PFSK-1 (cell line): ENCODE measurements at regions not wholly inside any gene's neighbourhood (a gene's known extent, or its start where the extent isn't known, plus 50 kb on each side); places are given as distances from the start of the nearest gene placed in this dataset.

Experiments used
- FOXP2 ChIP-seq: optimal IDR thresholded peaks from 2 replicates; pipeline ENCODE3; 2011; ENCODE audit warnings: borderline replicate concordance, control low read depth, inconsistent platforms; ENCODE audit not compliant: insufficient read depth; ENCODE audit errors: extremely low read length, extremely low read depth
- POLR2AphosphoS5 ChIP-seq: IDR thresholded peaks from 2 replicates; pipeline ENCODE4 v1.6.1; 2012; ENCODE audit warnings: low read depth, mild to moderate bottlenecking, control low read depth, low read length, moderate library complexity
- REST ChIP-seq, 2 experiments: IDR thresholded peaks; 2 replicates each; pipeline versions ENCODE4 v1.6.1 to v1.8.0; 2011 to 2012; ENCODE audit warnings: low read depth in 2 of 2, low read length in 2 of 2, control low read depth in 1 of 2, inconsistent platforms in 1 of 2, mild to moderate bottlenecking in 1 of 2, moderate library complexity in 1 of 2; ENCODE audit not compliant: insufficient read depth in 1 of 2
- SIN3A ChIP-seq: IDR thresholded peaks from 2 replicates; pipeline ENCODE4 v1.6.1; 2012; ENCODE audit warnings: mild to moderate bottlenecking, low read length, moderate library complexity, borderline replicate concordance; ENCODE audit not compliant: insufficient read depth
- TAF1 ChIP-seq: IDR thresholded peaks from 2 replicates; pipeline ENCODE4 v1.6.1; 2012; ENCODE audit warnings: low read length, control low read depth, borderline replicate concordance; ENCODE audit not compliant: insufficient read depth

DNA sequence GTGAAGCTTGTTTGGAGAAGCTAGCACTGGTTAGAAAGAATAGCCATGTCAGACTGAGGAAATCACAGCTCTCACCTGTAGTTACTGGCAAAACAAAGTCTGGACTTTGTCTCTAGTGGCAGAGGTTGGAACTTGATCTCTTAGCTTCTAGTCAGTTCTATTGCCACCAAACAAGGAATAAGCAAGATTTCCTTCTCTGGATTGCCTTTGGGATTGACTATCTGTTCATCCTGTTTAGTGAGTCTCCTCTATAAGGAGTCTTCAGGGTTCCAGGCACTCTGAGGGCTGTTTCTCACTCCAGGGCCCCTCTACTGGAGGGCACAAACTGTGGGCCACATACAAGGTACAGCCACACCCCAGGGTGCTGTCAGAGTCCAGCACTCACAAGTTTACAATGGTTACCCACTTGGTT lies 426.6 kb upstream of the THBS1 start:
- TF ChIP-seq REST (IDR thresholded peaks at IDR 0.05; ENCODE audit: insufficient read depth in 1 of 2, low read depth in 2 of 2, low read length in 2 of 2) = no peak
- no peak for TF ChIP-seq POLR2AphosphoS5
- no peak for TF ChIP-seq FOXP2
- TF ChIP-seq TAF1 = no peak
- no peak for TF ChIP-seq SIN3A

DNA sequence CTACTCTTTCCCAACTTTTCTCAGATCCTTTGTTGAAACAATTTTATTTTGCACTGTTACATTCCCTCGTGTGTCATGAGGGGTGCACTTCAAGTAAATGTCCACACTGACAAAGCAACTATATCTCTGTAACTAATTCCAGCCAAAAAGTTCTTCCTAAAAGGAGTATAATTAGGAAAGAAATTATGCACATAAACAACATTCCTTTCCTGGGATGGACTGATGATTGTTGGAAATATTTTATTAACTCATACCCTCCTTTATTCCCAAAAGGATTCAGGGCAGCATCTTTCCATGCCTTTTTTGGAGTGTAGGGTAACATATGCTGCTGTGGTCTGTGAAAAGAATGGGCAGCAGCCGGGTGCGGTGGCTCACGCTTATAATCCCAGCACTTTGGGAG lies 426.1 kb upstream of the THBS1 start:
- TF ChIP-seq TAF1 (no peak), FOXP2 (no peak), REST (IDR thresholded peaks at IDR 0.05; ENCODE audit: insufficient read depth in 1 of 2, low read depth in 2 of 2, low read length in 2 of 2) (no peak), SIN3A (no peak), POLR2AphosphoS5 (no peak)

- TF ChIP-seq FOXP2 (no peak), REST (IDR thresholded peaks at IDR 0.05; ENCODE audit: insufficient read depth in 1 of 2, low read depth in 2 of 2, low read length in 2 of 2) (no peak), POLR2AphosphoS5 (no peak), SIN3A (no peak), TAF1 (no peak)
Measured at GRCh38 chr15:39156166-39156565, 424.7 kb upstream of the THBS1 start.

- no peak for TF ChIP-seq POLR2AphosphoS5
- no peak for TF ChIP-seq TAF1
- TF ChIP-seq FOXP2 = no peak
- TF ChIP-seq REST (IDR thresholded peaks at IDR 0.05; ENCODE audit: insufficient read depth in 1 of 2, low read depth in 2 of 2, low read length in 2 of 2) = no peak
- TF ChIP-seq SIN3A = no peak
Measured at GRCh38 chr15:39156646-39157250, 424.1 kb upstream of the THBS1 start.

DNA sequence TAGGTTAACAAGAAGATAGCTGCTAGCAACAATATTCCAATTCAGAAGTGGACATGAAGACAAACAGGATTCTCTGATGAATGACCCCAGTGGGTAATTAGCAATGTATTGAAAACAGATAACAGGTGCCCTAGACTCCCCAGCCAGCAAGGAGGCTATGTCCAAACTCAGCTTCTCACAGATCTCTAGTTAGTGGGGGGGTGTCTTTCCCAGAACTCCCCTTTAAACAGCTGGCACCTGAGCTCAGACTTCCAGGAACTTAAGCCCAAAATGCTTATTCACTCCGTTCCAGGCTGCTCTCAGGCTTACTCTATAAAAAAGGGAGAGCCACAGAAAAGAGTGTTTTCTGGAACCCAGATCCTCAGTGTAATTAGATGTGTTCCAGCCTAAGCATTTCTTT lies 423.0 kb upstream of the THBS1 start:
- TF ChIP-seq REST (IDR thresholded peaks at IDR 0.05; ENCODE audit: insufficient read depth in 1 of 2, low read depth in 2 of 2, low read length in 2 of 2) = no peak
- TF ChIP-seq SIN3A = no peak
- TF ChIP-seq POLR2AphosphoS5 = no peak
- no peak for TF ChIP-seq FOXP2
- TF ChIP-seq TAF1 = no peak
